ENCODE measurements at regions not wholly inside any gene's neighbourhood (a gene's known extent, or its start where the extent isn't known, plus 50 kb on each side); places are given as distances from the start of the nearest gene placed in this dataset.

DNA sequence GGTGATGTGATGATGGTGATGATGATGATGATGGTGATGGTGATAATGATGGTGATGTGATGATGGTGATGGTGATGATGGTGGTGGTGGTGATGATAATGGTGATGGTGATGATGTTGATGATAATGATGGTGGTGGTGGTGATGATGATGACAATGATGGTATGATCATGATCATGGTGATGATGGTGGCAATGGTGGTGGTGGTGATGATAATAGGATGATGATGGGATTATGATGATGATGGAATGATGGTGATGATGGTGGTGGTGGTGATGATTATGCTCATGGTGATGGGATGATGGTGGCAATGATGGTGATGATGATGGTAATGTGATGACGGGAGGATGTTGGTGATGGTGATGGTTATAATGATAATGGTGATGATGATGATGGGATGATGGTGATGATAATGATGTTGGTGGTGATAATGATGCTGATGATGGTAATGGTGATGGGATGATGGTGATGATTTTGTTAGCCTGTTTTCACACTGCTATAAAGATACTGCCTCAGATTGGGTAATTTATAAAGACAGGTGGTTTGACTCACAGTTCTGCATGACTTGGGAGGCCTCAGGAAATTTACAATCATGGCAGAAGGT, 314.8 kb upstream of the SFSWAP start:
- CTCF ChIA-PET (ENCODE audit: partially characterized antibody): no interaction called here
- H3K23me2 ChIP-seq (ENCODE audit: low read depth, low read length): peaks cover 21% of the 10 kb centered on the region; the same call in 1 of the 2 replicates
- no peaks in the 10 kb centered on the region; a peak in 1 of 7 replicates for H3K27me3 ChIP-seq (replicated peaks in 1 of 4; ENCODE audit: control insufficient read depth in 3 of 4, extremely low read depth in 1 of 4, insufficient read depth in 3 of 4, low read length in 3 of 4)
- H3K79me1 ChIP-seq (ENCODE audit: low read depth, low read length): no peaks in the 10 kb centered on the region
- peaks cover 32 to 33% of the 10 kb centered on the region in 2 experiments for H3K9me3 ChIP-seq (ENCODE audit: insufficient read depth in 2 of 2, low read depth in 1 of 2, low read length in 1 of 2)
- H4K5ac ChIP-seq (ENCODE audit: insufficient read length, low read depth, low read length): no peak overlapping the region
- H3K4me2 ChIP-seq (ENCODE audit: insufficient read depth in 1 of 2, low read depth in 2 of 2, low read length in 2 of 2): no peak overlapping the region
- H3K9ac ChIP-seq (replicated peaks in 1 of 4; ENCODE audit: extremely low read depth in 1 of 4, low read depth in 3 of 4, low read length in 3 of 4): 0 out of 7 replicates have a peak overlapping the region, but pooled peaks of 1 of the 4 experiments have one; percentile 32
- H4K8ac ChIP-seq (ENCODE audit: extremely low read depth, insufficient read depth, low read length): no peak overlapping the region
- no peak overlapping the region for H2BK12ac ChIP-seq (ENCODE audit: low read depth, low read length)
- no peaks in the 10 kb centered on the region for H3K79me2 ChIP-seq (ENCODE audit: control insufficient read depth in 1 of 2, insufficient read depth in 2 of 2, low read length in 2 of 2)
- H3K56ac ChIP-seq (replicated peaks; ENCODE audit: insufficient read length, low read depth, low read length): peak overlapping the region; percentile 79
- H2BK15ac ChIP-seq (ENCODE audit: low read length): no peak overlapping the region
- no peak overlapping the region for H3K27ac ChIP-seq (ENCODE audit: low read depth, low read length)
- H2AFZ ChIP-seq (ENCODE audit: low read length): no peak overlapping the region
- H3K4ac ChIP-seq (replicated peaks; ENCODE audit: insufficient read length, low read depth, low read length): no peak overlapping the region
- no peak overlapping the region for H3K18ac ChIP-seq (ENCODE audit: extremely low read depth, low read length)
- peak overlapping the region; percentile 75; the same call in 1 of the 2 replicates for H2AK5ac ChIP-seq (ENCODE audit: low read depth, low read length)
- TF ChIP-seq YY1 (IDR thresholded peaks at IDR 0.05; ENCODE audit: low read depth, low read length): no peak
- H2BK120ac ChIP-seq (replicated peaks; ENCODE audit: low read depth, low read length): no peak overlapping the region
- H4K20me1 ChIP-seq (replicated peaks in 1 of 2; ENCODE audit: control insufficient read depth in 1 of 2, insufficient read depth in 2 of 2, low read length in 2 of 2): peaks cover 0 to 5% of the 10 kb centered on the region in 2 experiments
- DNase-seq (ENCODE audit: low read depth in 1 of 2, low spot score in 2 of 2): no peak
- H2BK5ac ChIP-seq (ENCODE audit: low read depth, low read length): no peak overlapping the region
- H3K4me1 ChIP-seq (replicated peaks in 1 of 4; ENCODE audit: control insufficient read depth in 3 of 4, insufficient read depth in 4 of 4, low read length in 3 of 4): peaks cover 0 to 4% (median 0%) of the 10 kb centered on the region in 4 experiments; a peak in 1 of 7 replicates
- no peak overlapping the region for H3K23ac ChIP-seq (ENCODE audit: insufficient read length)
- POLR2A ChIA-PET (ENCODE audit: partially characterized antibody): no interaction called here
- H4K91ac ChIP-seq (replicated peaks; ENCODE audit: insufficient read length, low read length): no peak overlapping the region
- FAIRE-seq: no peak
- WGBS, 2 experiments (ENCODE audit: extremely low coverage in 1 of 2, insufficient coverage in 1 of 2, insufficient read length in 1 of 2, insufficient replicate concordance in 2 of 2, low coverage in 1 of 2, low lambda C conversion rate in 2 of 2, missing lambda C conversion rate in 1 of 2): 84 to 100% methylated on average over 1 of the region's 1 CpG
- no peak overlapping the region for H2BK20ac ChIP-seq (ENCODE audit: low read length)
- H3K14ac ChIP-seq (ENCODE audit: insufficient read length): no peak overlapping the region
- H3K36me3 ChIP-seq (ENCODE audit: control insufficient read depth in 2 of 4, insufficient read depth in 4 of 4, low read length in 3 of 4): no peaks in the 10 kb centered on the region
- no peak overlapping the region for H3K4me3 ChIP-seq (ENCODE audit: extremely low read depth in 1 of 4, insufficient read depth in 2 of 4, low read depth in 3 of 4, low read length in 4 of 4)

Measured in H1 (cell line).